IMR-90 (cell line): ENCODE measurements at regions not wholly inside any gene's neighbourhood (a gene's known extent, or its start where the extent isn't known, plus 50 kb on each side); places are given as distances from the start of the nearest gene placed in this dataset.

ENCODE experiments used
- ATAC-seq: fragments of 200-7000 bp; cut with Tn5 transposase; 2 replicates; pipeline ENCODE4 v1.9.1; 2020; ENCODE audit warnings: low read depth, mild to moderate bottlenecking, moderate library complexity
- BruUV-seq: library from RNA; stranded (reverse); fragments of 400-500 nt; replicated peaks from 2 replicates; lab custom pipeline; 2021; lab: Mats Ljungman, UMichigan
- CTCF ChIA-PET: fragments of 300-600 bp; formaldehyde crosslinking; extraction: SDS; loops from one replicate; lab custom pipeline; 2021; ENCODE audit warnings: antibody characterized with exemption; lab: Yijun Ruan, JAX
- POLR2A ChIA-PET: fragments of 300-600 bp; sonication (Branson Sonifier 250); formaldehyde crosslinking; loops from one replicate; lab custom pipeline; 2022; ENCODE audit warnings: antibody characterized with exemption; ENCODE audit not compliant: unreplicated experiment; lab: Charles Lee
- DNase-seq: peaks from one replicate; pipeline ENCODE4 v3.0.0; 2013
- H2AFZ ChIP-seq: replicated peaks from 2 replicates; pipeline ENCODE3; 2013; ENCODE audit warnings: low read length, mild to moderate bottlenecking; ENCODE audit not compliant: poor library complexity
- H2AK5ac ChIP-seq: 2 replicates; pipeline ENCODE4 v1.6.1; 2013; ENCODE audit warnings: low read depth, low read length, inconsistent platforms
- H2AK9ac ChIP-seq: replicated peaks from 2 replicates; pipeline ENCODE3; 2013; ENCODE audit warnings: mild to moderate bottlenecking, low read depth, low read length, moderate library complexity; ENCODE audit not compliant: poor library complexity
- H2BK120ac ChIP-seq: 2 replicates; pipeline ENCODE4 v1.6.1; 2013; ENCODE audit warnings: low read depth, low read length, inconsistent platforms
- H2BK15ac ChIP-seq: 3 replicates; pipeline ENCODE4 v1.6.1; 2013; ENCODE audit warnings: low read depth, low read length, inconsistent platforms
- H2BK20ac ChIP-seq: 2 replicates; pipeline ENCODE4 v1.6.1; 2013; ENCODE audit warnings: low read depth, mild to moderate bottlenecking, inconsistent platforms, low read length, moderate library complexity
- H2BK5ac ChIP-seq: 2 replicates; pipeline ENCODE4 v1.6.1; 2013; ENCODE audit warnings: mild to moderate bottlenecking, low read depth, low read length, inconsistent platforms; ENCODE audit not compliant: poor library complexity, severe bottlenecking
- H3K14ac ChIP-seq: replicated peaks from 2 replicates; pipeline ENCODE4 v1.6.1; 2013; ENCODE audit warnings: low read depth, low read length, inconsistent platforms
- H3K18ac ChIP-seq: 2 replicates; pipeline ENCODE4 v1.6.1; 2013; ENCODE audit warnings: low read depth, low read length, control low read depth
- H3K23ac ChIP-seq: 2 replicates; pipeline ENCODE4 v1.6.1; 2013; ENCODE audit warnings: low read depth, low read length, inconsistent platforms
- H3K27ac ChIP-seq: 2 replicates; pipeline ENCODE4 v1.5.1; 2013; ENCODE audit warnings: mild to moderate bottlenecking, control low read depth, low read length; ENCODE audit not compliant: insufficient read depth
- H3K27me3 ChIP-seq: 2 replicates; pipeline ENCODE4 v1.6.1; 2013; ENCODE audit warnings: low read length; ENCODE audit not compliant: control insufficient read depth, insufficient read depth
- H3K36me3 ChIP-seq: 2 replicates; pipeline ENCODE4 v1.6.1; 2013; ENCODE audit warnings: low read length, mixed read lengths; ENCODE audit not compliant: control insufficient read depth, insufficient read depth
- H3K4ac ChIP-seq: 2 replicates; pipeline ENCODE4 v1.6.1; 2013; ENCODE audit warnings: low read depth, low read length, inconsistent platforms
- H3K4me1 ChIP-seq: 2 replicates; pipeline ENCODE4 v1.6.1; 2013; ENCODE audit warnings: low read length, mixed read lengths; ENCODE audit not compliant: control insufficient read depth, insufficient read depth
- H3K4me2 ChIP-seq: 2 replicates; pipeline ENCODE4 v1.6.1; 2013; ENCODE audit warnings: low read depth, mild to moderate bottlenecking, control low read depth, low read length, moderate library complexity
- H3K4me3 ChIP-seq: 2 replicates; pipeline ENCODE4 v1.5.1; 2013; ENCODE audit warnings: low read depth, mild to moderate bottlenecking, control low read depth, low read length, moderate library complexity; ENCODE audit not compliant: insufficient read depth
- H3K56ac ChIP-seq: 2 replicates; pipeline ENCODE4 v1.6.1; 2013; ENCODE audit warnings: low read length, inconsistent platforms; ENCODE audit not compliant: insufficient read depth; ENCODE audit errors: extremely low read depth
- H3K79me1 ChIP-seq, 2 experiments: 2 replicates each; pipeline ENCODE4 v1.6.1; 2013; ENCODE audit warnings: low read length in 2 of 2, inconsistent platforms in 1 of 2, low read depth in 1 of 2
- H3K9ac ChIP-seq: 2 replicates; pipeline ENCODE4 v1.6.1; 2013; ENCODE audit warnings: low read depth, low read length, control low read depth
- H3K9me1 ChIP-seq: 2 replicates; pipeline ENCODE4 v1.6.1; 2013; ENCODE audit warnings: low read length, inconsistent platforms; ENCODE audit not compliant: insufficient read depth
- H3K9me3 ChIP-seq: 2 replicates; pipeline ENCODE4 v1.6.1; 2013; ENCODE audit warnings: low read length; ENCODE audit not compliant: control insufficient read depth, insufficient read depth
- H4K20me1 ChIP-seq: 2 replicates; pipeline ENCODE4 v1.6.1; 2013; ENCODE audit warnings: low read length, inconsistent platforms; ENCODE audit not compliant: insufficient read depth
- H4K5ac ChIP-seq: 2 replicates; pipeline ENCODE4 v1.6.1; 2013; ENCODE audit warnings: mild to moderate bottlenecking, low read depth, low read length, control low read depth
- H4K8ac ChIP-seq, 2 experiments: 2 replicates each; pipeline ENCODE4 v1.6.1; 2013; ENCODE audit warnings: low read depth in 2 of 2, low read length in 2 of 2, control low read depth in 1 of 2, inconsistent platforms in 1 of 2
- H4K91ac ChIP-seq: 2 replicates; pipeline ENCODE4 v1.6.1; 2013; ENCODE audit warnings: low read depth, low read length, inconsistent platforms; ENCODE audit not compliant: insufficient read depth
- MXI1 ChIP-seq: IDR thresholded peaks from 2 replicates; pipeline ENCODE4 v1.6.1; 2012; ENCODE audit warnings: low read depth, mild to moderate bottlenecking, low read length, moderate library complexity, borderline replicate concordance
- SMC3 ChIP-seq: fragments of 150-350 bp; IDR thresholded peaks from 2 replicates; pipeline ENCODE4 v1.6.1; 2016; ENCODE audit warnings: low read depth, mild to moderate bottlenecking, antibody characterized with exemption, low read length, moderate library complexity
- WGBS, 2 experiments: methylation state at CpG; one replicate each; pipeline versions ENCODE4 v1.1.5 to v1.1.7; 2013; ENCODE audit warnings: missing lambda C conversion rate in 2 of 2; ENCODE audit not compliant: insufficient read length in 1 of 2; ENCODE audit errors: extremely low coverage in 2 of 2; 5-methylcytosine and 5-hydroxymethylcytosine counted together
- dilution Hi-C: fragments of 300-500 bp; cut with HindIII; formaldehyde crosslinking; loops from one replicate; pipeline ENCODE4 v1.14.3; 2018; ENCODE audit warnings: low sequenced_read_pairs; ENCODE audit not compliant: unreplicated experiment
- in situ Hi-C: fragments of 300-500 bp; cut with MboI; formaldehyde crosslinking; loops from 3 replicates; pipeline ENCODE4 v1.14.3; 2019; ENCODE audit warnings: low sequenced_read_pairs, inconsistent platforms, mixed read lengths
- intact Hi-C: fragments of 100-400 bp; cut with micrococcal nuclease; formaldehyde crosslinking; loops from 2 replicates; pipeline ENCODE4 v1.10.0; 2022

DNA sequence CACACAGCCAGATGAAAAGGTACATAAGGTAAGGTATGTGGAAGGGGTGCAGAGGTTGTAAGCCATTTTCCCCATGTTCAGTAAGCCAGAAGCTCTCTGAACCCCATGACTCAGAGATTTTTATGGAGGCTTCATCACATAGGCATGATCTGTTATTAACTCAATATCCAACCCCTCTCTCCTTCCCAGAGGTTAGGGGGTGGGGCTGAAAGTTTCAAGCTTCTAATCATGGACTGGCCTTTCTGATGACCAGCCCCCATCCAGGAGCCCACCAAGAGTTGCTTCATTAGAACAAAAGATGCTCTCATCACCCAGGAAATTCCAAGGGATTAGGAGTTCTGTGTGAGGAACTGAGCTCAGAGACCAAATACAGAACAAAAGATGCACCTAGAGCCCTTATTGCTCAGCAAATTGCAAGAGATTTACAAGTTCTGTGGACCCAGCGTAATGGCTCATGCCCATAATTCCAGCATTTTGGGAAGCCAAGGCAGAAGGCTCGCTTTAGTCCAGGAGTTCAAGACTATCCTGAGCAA lies 103.2 kb upstream of the DAAM1 start:
- H2AFZ ChIP-seq: no peak overlapping the region
- no CpG with 5 or more reads among the region's 2 CpGs for WGBS, 2 experiments
- peak overlapping the region; percentile 32 for H2BK20ac ChIP-seq
- H3K4ac ChIP-seq: no peak overlapping the region
- no peak overlapping the region for H2AK9ac ChIP-seq
- no peak overlapping the region for H3K23ac ChIP-seq
- peak overlapping the region; percentile 11; the same call in 1 of the 2 replicates for H3K56ac ChIP-seq
- no peaks in the 10 kb centered on the region for H4K20me1 ChIP-seq
- no peaks in the 10 kb centered on the region for H3K9me1 ChIP-seq
- H3K27me3 ChIP-seq: no peaks in the 10 kb centered on the region
- no TSS peak for BruUV-seq
- H3K4me3 ChIP-seq: no peak overlapping the region
- no peak overlapping the region for H4K8ac ChIP-seq
- no peaks in the 10 kb centered on the region for H3K79me1 ChIP-seq
- no peak for DNase-seq
- H3K4me1 ChIP-seq: peaks cover 5% of the 10 kb centered on the region; the same call in 1 of the 2 replicates
- H2BK120ac ChIP-seq: no peak overlapping the region
- H3K18ac ChIP-seq: no peak overlapping the region
- H2BK15ac ChIP-seq: no peak overlapping the region
- H2AK5ac ChIP-seq: no peak overlapping the region
- H3K14ac ChIP-seq: no peak overlapping the region
- no peak overlapping the region for H4K5ac ChIP-seq
- no peak for TF ChIP-seq MXI1
- no peak for TF ChIP-seq SMC3
- no peak overlapping the region for H4K91ac ChIP-seq
- H3K9ac ChIP-seq: no peak overlapping the region
- CTCF ChIA-PET: interaction anchor here (1.0 kb wide), 1 partner anchor 13 kb away, joined by 3 read pairs; no protein-coding TSS in a partner anchor
- H3K4me2 ChIP-seq: no peak overlapping the region
- POLR2A ChIA-PET: no interaction called here
- ATAC-seq: no peak
- in situ Hi-C loops: no loop called here
- dilution Hi-C loops: no loop called here
- no peaks in the 10 kb centered on the region for H3K9me3 ChIP-seq
- intact Hi-C loops: no loop called here
- no peak overlapping the region for H3K27ac ChIP-seq
- no peaks in the 10 kb centered on the region for H3K36me3 ChIP-seq
- no peak overlapping the region for H2BK5ac ChIP-seq
